ENCODE measurements at regions not wholly inside any gene's neighbourhood (a gene's known extent, or its start where the extent isn't known, plus 50 kb on each side); places are given as distances from the start of the nearest gene placed in this dataset.
"Not testable (repeated sequence)": the region's sequence is repeated elsewhere in the genome, so short reads cannot be mapped to it uniquely, and the experiment has no call there.

- TF ChIP-seq CTCF (IDR thresholded peaks at IDR 0.05; ENCODE audit: insufficient read depth, low read depth, low read length): no peak
- DNase-seq (ENCODE audit: low read depth): no peak
- no peak overlapping the region for H3K4me3 ChIP-seq (ENCODE audit: low read depth, low read length)
These were observed 624.2 kb downstream of the GALC start for GRCh38 chr14:87368751-87369150.

DNA sequence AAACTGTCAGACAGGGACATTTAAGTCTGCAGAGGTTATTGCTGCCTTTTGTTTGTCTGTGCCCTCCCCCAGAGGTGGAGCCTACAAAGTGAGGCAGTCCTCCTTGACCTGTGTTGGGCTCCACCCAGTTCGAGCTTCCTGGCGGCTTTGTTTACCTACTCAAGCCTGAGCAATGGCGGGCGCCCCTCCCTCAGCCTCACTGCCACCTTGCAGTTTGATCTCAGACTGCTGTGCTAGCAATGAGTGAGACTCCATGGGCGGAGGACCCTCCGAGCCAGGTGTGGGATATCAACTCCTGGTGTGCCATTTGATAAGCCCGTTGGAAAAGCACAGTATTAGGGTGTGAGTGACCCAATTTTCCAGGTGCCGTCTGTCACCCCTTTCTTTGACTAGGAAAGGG, 632.7 kb downstream of the GALC start:
- H3K4me3 ChIP-seq (ENCODE audit: low read depth, low read length); DNase-seq (ENCODE audit: low read depth): not testable (repeated sequence)

DNA sequence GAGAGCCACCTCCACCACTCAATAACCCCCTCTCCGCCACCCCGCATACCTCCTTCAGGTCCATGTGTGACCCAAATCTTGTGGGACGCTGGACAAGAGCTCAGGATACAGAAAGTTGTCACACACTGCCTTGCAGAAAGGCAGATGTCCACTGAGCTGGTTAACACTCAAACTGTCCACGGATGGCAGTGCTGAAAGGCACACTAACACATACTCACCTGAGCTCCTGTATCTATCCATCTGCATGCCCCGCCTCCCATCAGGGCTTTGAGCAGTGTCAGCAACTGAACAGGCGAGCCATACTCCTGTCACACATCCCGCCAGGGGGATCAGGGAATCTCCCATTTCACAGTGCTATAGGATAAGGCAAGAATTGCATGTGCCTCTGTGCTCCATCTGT, 642.0 kb downstream of the GALC start:
- no peak for DNase-seq (ENCODE audit: low read depth)
- no peak overlapping the region for H3K4me3 ChIP-seq (ENCODE audit: low read depth, low read length)
- no peak for TF ChIP-seq CTCF (IDR thresholded peaks at IDR 0.05; ENCODE audit: insufficient read depth, low read depth, low read length)

DNA sequence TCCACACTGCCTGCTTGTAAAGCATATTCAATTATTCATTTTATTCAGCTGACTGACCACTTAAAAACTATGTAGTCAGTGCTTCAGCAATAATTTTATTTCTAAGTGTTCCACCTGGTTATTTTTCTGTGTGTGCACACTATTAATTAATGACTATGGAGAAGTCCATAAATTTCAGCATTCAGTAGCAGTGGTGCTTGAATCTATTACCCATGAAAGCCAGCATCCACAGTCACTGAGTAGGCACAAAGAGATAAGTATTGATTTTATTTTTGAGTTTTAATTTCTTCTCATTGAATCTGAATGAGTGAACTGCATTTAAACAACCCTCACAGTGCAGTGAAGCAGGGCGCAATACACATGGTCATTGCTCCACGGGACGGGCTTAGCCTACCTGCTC, 643.1 kb downstream of the GALC start:
- no peak for TF ChIP-seq CTCF (IDR thresholded peaks at IDR 0.05; ENCODE audit: insufficient read depth, low read depth, low read length)
- H3K4me3 ChIP-seq (ENCODE audit: low read depth, low read length): no peak overlapping the region
- DNase-seq (ENCODE audit: low read depth): no peak

DNA sequence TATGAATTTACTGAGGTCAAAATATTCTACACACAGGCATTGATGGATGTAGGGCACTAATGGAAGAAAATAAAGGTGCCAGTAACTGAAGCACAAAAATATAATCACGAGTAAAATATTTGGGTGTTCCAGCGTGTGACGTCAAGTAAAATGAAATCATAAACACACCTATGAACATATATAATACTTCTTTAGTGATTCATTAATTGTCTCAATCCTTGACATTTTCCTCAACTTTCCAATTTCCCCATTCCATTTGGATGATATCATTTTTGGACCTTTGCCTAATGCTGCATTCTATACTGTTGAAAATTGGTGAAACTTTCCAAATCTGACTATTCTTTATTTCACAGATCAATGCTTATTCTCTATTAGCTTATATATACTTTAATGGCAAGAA, 649.3 kb downstream of the GALC start:
- H3K4me3 ChIP-seq (ENCODE audit: low read depth, low read length): no peak overlapping the region
- DNase-seq (ENCODE audit: low read depth): no peak
- no peak for TF ChIP-seq CTCF (IDR thresholded peaks at IDR 0.05; ENCODE audit: insufficient read depth, low read depth, low read length)

DNA sequence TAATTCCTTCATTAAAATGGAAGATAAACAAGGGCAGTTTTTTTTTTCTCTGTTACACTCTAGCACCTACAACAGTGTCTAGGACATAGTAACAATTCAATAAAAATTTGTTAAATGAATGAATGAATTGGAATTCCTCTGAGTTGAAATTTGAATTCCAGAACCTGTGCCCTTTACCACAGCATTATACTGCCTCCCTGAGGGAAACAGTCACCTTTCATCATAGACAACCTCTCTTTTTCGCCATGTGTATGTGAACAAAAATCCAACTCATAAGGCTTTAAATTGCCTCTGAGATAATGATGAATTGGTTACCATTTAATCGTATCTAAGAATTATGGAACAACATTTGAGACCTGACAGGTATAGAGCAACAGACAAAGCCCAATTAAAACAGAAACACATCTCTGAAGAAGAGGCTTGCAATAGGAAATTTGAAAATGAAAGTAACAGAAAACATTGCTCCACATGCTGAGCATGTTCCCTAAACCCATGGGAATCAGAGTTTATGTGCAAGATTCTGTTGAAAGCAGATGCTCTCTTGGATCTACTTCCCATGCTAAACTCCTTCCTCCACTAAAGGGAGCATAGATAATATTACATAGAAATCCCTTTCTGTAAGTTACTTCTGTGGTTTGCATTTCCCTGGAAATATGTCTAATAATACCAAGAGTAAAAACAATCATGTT, 657.8 kb downstream of the GALC start:
- DNase-seq (ENCODE audit: low read depth): peak; percentile 16
- H3K4me3 ChIP-seq (ENCODE audit: low read depth, low read length): no peak overlapping the region
- TF ChIP-seq CTCF (IDR thresholded peaks at IDR 0.05; ENCODE audit: insufficient read depth, low read depth, low read length): no peak

GRCh38 chr14:87331991-87332390, 661.0 kb downstream of the GALC start:
- peak; percentile 45 for DNase-seq (ENCODE audit: low read depth)
- no peak overlapping the region for H3K4me3 ChIP-seq (ENCODE audit: low read depth, low read length)
- no peak for TF ChIP-seq CTCF (IDR thresholded peaks at IDR 0.05; ENCODE audit: insufficient read depth, low read depth, low read length)

All from fibroblast of villous mesenchyme (primary cell).